WTC11 (cell line): ENCODE measurements at regions not wholly inside any gene's neighbourhood (a gene's known extent, or its start where the extent isn't known, plus 50 kb on each side); places are given as distances from the start of the nearest gene placed in this dataset.

Experiments used
- ATAC-seq: fragments of 200-7000 bp; cut with Tn5 transposase; 2 replicates; pipeline ENCODE4 v1.10.0; 2021; ENCODE audit warnings: mild to moderate bottlenecking, moderate library complexity
- CTCF ChIA-PET: fragments of 300-600 bp; sonication (Branson Sonifier 250); formaldehyde crosslinking; loops from one replicate; lab custom pipeline; 2021; ENCODE audit warnings: antibody characterized with exemption; lab: Charles Lee
- POLR2A ChIA-PET: fragments of 350-600 bp; sonication (Branson Sonifier 250); formaldehyde crosslinking; loops from one replicate; lab custom pipeline; 2021; ENCODE audit warnings: antibody characterized with exemption; lab: Charles Lee
- DNase-seq: peaks from one replicate; pipeline ENCODE4 v3.0.0; 2021; ENCODE audit warnings: low spot score
- H3K27ac Mint-ChIP-seq: 2 replicates; pipeline ENCODE4 v1.8.0; 2021; ENCODE audit warnings: mixed read lengths
- H3K27me3 Mint-ChIP-seq: 2 replicates; pipeline ENCODE4 v1.8.0; 2021; ENCODE audit warnings: low read depth, mild to moderate bottlenecking, moderate library complexity, mixed read lengths
- H3K36me3 Mint-ChIP-seq: 2 replicates; pipeline ENCODE4 v1.8.0; 2021; ENCODE audit warnings: mixed read lengths
- H3K4me1 Mint-ChIP-seq: 2 replicates; pipeline ENCODE4 v1.8.0; 2022; ENCODE audit warnings: mixed read lengths
- H3K4me3 Mint-ChIP-seq: 2 replicates; pipeline ENCODE4 v1.8.0; 2021; ENCODE audit warnings: mild to moderate bottlenecking, moderate library complexity, mixed read lengths
- H3K9me3 Mint-ChIP-seq: 2 replicates; pipeline ENCODE4 v1.8.0; 2021; ENCODE audit warnings: mixed read lengths
- CBFB ChIP-seq: sonication (generic); formaldehyde crosslinking; IDR thresholded peaks from 2 replicates; pipeline ENCODE4 v1.8.1; 2022; ENCODE audit warnings: mild to moderate bottlenecking, low read depth, missing genetic modification reagents
- ELF4 ChIP-seq: sonication (generic); formaldehyde crosslinking; IDR thresholded peaks from 2 replicates; pipeline ENCODE4 v1.8.1; 2022; ENCODE audit warnings: low read depth, mild to moderate bottlenecking, moderate library complexity, missing genetic modification reagents
- ESRRA ChIP-seq: sonication (generic); formaldehyde crosslinking; IDR thresholded peaks from 2 replicates; pipeline ENCODE4 v1.8.1; 2022; ENCODE audit warnings: mild to moderate bottlenecking, missing genetic modification reagents, borderline replicate concordance
- ETV6 ChIP-seq: sonication (generic); formaldehyde crosslinking; IDR thresholded peaks from 2 replicates; pipeline ENCODE4 v1.8.1; 2022; ENCODE audit warnings: mild to moderate bottlenecking, missing genetic modification reagents
- GABPB1 ChIP-seq: sonication (generic); formaldehyde crosslinking; IDR thresholded peaks from 2 replicates; pipeline ENCODE4 v1.8.1; 2023; ENCODE audit warnings: mild to moderate bottlenecking, missing genetic modification reagents
- HMGA2 ChIP-seq: fragments of 250-450 bp; sonication (Bioruptor Pico); IDR thresholded peaks from 2 replicates; pipeline ENCODE4 v1.4.0; 2021; ENCODE audit warnings: mild to moderate bottlenecking, moderate library complexity
- IRF2 ChIP-seq: sonication (generic); formaldehyde crosslinking; IDR thresholded peaks from 2 replicates; pipeline ENCODE4 v1.8.0; 2022; ENCODE audit warnings: low read depth, missing genetic modification reagents, borderline replicate concordance
- JAZF1 ChIP-seq: fragments of 250-450 bp; sonication (Bioruptor Pico); IDR thresholded peaks from 2 replicates; pipeline ENCODE4 v1.9.0; 2021; ENCODE audit warnings: moderate library complexity, mild to moderate bottlenecking, inconsistent platforms
- KAT7 ChIP-seq: sonication (generic); formaldehyde crosslinking; IDR thresholded peaks from 2 replicates; pipeline ENCODE4 v1.8.1; 2023; ENCODE audit warnings: missing genetic modification reagents, mild to moderate bottlenecking, borderline replicate concordance
- NFE2L1 ChIP-seq: sonication (generic); formaldehyde crosslinking; IDR thresholded peaks from 2 replicates; pipeline ENCODE4 v1.8.1; 2023; ENCODE audit warnings: missing genetic modification reagents
- NR1H2 ChIP-seq: sonication (generic); formaldehyde crosslinking; IDR thresholded peaks from 2 replicates; pipeline ENCODE4 v1.9.0; 2021; ENCODE audit warnings: mild to moderate bottlenecking, moderate library complexity, missing genetic modification reagents
- SMAD3 ChIP-seq: sonication (generic); formaldehyde crosslinking; IDR thresholded peaks from 2 replicates; pipeline ENCODE4 v1.8.0; 2022; ENCODE audit warnings: missing genetic modification reagents, mild to moderate bottlenecking, borderline replicate concordance
- SMAD4 ChIP-seq: sonication (generic); formaldehyde crosslinking; IDR thresholded peaks from 2 replicates; pipeline ENCODE4 v1.8.0; 2022; ENCODE audit warnings: mild to moderate bottlenecking, missing genetic modification reagents
- ZNF219 ChIP-seq: sonication (generic); formaldehyde crosslinking; IDR thresholded peaks from 2 replicates; pipeline ENCODE4 v1.8.0; 2023; ENCODE audit warnings: missing genetic modification reagents, mild to moderate bottlenecking, borderline replicate concordance
- ZNF232 ChIP-seq: sonication (generic); formaldehyde crosslinking; IDR thresholded peaks from 2 replicates; pipeline ENCODE4 v1.8.0; 2022; ENCODE audit warnings: mild to moderate bottlenecking, missing genetic modification reagents
- TF ChIP-seq, protein P1 (sequence below): fragments of 250-450 bp; sonication (Bioruptor Pico); IDR thresholded peaks from 2 replicates; pipeline ENCODE4 v2.1.2; 2022; ENCODE audit warnings: mild to moderate bottlenecking, moderate library complexity
- TF ChIP-seq, protein P2 (sequence below): fragments of 250-450 bp; sonication (Bioruptor Pico); conservative IDR thresholded peaks from 2 replicates; pipeline ENCODE4 v1.9.0; 2021; ENCODE audit warnings: mild to moderate bottlenecking
- TF ChIP-seq, protein P3 (sequence below): fragments of 250-450 bp; sonication (Bioruptor Pico); IDR thresholded peaks from 2 replicates; pipeline ENCODE4 v1.9.0; 2021; ENCODE audit warnings: moderate library complexity, mild to moderate bottlenecking, inconsistent platforms, borderline replicate concordance
- TF ChIP-seq, protein P4 (sequence below): fragments of 250-450 bp; sonication (Bioruptor Pico); IDR thresholded peaks from 2 replicates; pipeline ENCODE4 v1.9.0; 2021; ENCODE audit warnings: mild to moderate bottlenecking

DNA sequence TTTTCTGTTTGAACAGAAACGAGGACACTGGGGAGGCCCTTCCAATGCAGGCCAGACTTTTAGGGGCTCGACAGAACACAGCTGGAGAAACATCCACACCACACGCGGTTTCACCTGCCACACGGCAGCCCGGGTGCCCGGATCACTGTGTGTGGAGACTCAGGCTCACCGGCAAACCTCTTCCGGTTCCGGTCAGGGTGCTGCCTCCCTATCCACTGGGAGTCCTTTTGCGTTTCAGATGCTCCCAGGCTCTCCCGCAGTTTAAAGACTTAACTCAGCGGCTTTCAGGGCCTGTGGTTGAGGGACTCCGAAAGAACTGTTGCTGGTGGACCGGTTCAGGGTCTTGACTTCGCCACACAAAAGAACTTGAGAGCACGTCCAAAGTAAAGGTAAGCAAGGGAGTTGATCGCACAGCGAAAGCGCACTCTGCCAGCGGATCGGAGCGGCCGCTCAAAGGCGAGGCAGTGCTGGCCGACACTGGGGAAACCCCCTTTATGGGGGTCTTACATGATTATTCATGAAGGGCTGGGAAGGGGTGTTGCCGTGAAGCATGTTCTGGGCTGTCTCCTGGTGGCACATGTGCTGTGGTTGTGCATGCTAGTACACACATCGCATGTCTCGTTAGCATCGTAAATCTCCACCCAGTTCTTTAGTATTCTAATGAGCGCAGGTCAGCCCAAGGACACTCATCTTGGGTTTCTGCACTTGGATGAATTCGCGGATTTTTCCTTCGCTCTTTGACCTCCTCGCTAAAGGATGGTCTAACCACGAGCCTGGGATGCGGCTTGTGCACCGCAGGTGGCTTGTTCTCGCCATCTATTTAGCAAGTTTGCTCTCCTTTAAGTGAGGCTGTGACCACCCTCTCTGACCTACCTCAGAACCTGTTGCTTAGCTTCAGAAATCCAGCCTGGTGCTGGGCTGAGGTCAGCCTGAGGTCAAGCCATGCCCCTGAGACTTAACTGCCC lies 180.3 kb downstream of the CDH26 start (continued):
- TF ChIP-seq, protein P1, sequence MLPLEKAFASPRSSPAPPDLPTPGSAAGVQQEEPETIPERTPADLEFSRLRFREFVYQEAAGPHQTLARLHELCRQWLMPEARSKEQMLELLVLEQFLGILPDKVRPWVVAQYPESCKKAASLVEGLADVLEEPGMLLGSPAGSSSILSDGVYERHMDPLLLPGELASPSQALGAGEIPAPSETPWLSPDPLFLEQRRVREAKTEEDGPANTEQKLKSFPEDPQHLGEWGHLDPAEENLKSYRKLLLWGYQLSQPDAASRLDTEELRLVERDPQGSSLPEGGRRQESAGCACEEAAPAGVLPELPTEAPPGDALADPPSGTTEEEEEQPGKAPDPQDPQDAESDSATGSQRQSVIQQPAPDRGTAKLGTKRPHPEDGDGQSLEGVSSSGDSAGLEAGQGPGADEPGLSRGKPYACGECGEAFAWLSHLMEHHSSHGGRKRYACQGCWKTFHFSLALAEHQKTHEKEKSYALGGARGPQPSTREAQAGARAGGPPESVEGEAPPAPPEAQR (CRISPR knock-in tag), result no peak
- TF ChIP-seq, protein P2, sequence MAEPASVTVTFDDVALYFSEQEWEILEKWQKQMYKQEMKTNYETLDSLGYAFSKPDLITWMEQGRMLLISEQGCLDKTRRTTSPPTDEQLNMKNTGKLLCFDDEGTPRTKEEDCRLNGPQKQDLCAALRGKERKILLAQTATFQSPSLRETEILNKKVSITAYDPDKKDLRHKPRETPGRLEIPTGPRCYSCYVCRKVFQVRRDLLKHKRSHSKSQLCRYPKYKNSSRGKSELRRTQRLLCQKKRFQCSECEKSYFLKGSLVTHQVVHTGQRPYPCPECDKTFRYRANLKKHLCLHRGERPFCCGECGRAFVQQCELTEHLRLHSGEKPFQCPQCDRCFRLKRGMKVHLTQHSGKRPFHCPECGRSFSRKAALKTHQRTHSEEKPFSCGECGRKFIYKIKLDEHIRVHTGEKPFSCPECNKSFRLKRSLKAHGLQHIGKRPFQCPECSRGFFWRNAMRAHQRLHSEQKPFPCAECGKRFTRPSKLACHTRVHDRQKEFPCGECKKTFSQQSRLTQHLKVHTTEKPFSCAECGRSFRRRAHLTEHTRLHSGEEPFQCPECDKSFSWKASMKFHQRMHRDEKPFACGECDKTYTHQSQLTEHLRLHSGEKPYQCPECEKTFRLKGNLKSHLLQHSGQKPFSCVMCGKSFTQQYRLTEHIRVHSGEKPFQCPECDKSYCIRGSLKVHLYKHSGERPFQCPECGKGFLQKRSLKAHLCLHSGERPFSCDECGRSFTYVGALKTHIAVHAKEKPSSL, result no peak

DNA sequence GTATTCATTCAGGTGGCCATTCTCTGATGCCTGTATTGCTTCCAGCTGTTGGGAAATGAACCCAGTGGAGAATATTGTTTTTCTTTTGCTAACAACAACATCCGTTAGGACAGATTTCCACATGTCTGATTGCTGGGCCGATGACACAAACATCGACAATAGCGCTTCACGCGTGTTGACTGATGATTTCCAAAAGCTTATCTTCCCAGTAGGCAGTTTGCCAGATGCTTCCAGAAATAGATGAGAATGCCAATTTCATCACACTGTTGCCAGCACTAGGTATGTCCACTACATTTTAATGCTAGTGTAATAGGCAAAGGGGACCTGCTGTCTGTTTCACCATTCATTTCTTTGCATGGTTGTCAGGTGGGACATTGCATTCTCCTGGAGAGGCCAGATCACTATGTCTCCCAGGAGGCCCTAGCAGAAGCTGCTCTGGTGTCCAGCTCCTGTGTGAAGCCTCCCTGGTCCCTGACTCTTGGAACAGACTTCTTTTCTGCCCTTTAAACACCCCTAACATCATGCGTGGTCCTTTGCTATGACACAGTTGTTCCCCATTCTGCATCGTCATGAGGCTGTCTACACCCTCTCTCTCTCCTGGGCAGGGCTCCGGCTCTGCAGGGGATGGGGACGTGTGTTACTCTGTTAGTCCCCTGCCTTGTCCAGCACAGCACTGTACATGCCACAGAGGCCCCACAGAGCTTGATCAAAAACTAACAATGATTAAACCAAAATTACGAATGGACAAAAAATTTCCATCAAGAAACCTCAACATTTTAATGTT lies 181.6 kb downstream of the CDH26 start:
- Mint-ChIP-seq H3K4me3 (no peak overlapping the region), H3K9me3 (peaks cover 6% of the 10 kb centered on the region), H3K27me3 (peaks cover 29% of the 10 kb centered on the region), H3K4me1 (no peaks in the 10 kb centered on the region), H3K36me3 (no peaks in the 10 kb centered on the region), H3K27ac (no peak overlapping the region)
- no peak for DNase-seq
- POLR2A ChIA-PET, result no interaction called here
- CTCF ChIA-PET, result interaction anchor here (1.0 kb wide), 1 partner anchor 66 kb away, joined by 3 read pairs; no protein-coding TSS in a partner anchor
- no peak for ATAC-seq
- TF ChIP-seq IRF2 (CRISPR knock-in tag), result no peak
- TF ChIP-seq, protein P3, sequence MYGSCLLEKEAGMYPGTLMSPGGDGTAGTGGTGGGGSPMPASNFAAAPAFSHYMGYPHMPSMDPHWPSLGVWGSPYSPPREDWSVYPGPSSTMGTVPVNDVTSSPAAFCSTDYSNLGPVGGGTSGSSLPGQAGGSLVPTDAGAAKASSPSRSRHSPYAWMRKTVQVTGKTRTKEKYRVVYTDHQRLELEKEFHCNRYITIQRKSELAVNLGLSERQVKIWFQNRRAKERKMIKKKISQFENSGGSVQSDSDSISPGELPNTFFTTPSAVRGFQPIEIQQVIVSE (CRISPR knock-in tag), result no peak

DNA sequence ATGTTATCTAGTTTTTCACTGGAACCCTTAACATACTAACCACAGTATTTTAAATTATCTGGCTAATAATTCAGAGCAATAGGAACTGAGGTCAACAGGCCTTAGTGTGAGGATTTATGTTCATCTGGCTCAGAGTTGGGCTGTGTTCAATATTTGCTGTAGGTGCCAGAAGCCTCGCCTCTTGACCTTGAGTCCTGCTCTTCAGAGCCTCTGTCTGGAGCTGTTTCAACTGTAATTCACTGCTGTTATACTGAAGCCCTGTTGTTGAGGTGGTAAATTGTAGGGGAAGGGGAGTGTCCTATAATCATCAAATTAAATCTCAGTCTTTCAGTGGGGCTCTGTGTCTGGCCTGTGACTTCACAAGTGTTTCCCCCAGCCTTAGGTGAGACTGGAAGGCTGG lies 184.4 kb downstream of the CDH26 start:
- Mint-ChIP-seq H3K36me3 (no peaks in the 10 kb centered on the region), H3K27ac (no peak overlapping the region), H3K27me3 (peaks cover 32% of the 10 kb centered on the region), H3K4me3 (no peak overlapping the region)
- no peak for ATAC-seq
- TF ChIP-seq JAZF1 (no peak), ESRRA (CRISPR knock-in tag) (no peak), ELF4 (CRISPR knock-in tag) (no peak), GABPB1 (no peak), SMAD3 (CRISPR knock-in tag) (no peak), ZNF232 (no peak), SMAD4 (CRISPR knock-in tag) (no peak), HMGA2 (CRISPR knock-in tag) (no peak), KAT7 (CRISPR knock-in tag) (no peak), ZNF219 (no peak), NFE2L1 (CRISPR knock-in tag) (no peak), ETV6 (no peak), NR1H2 (no peak), CBFB (CRISPR knock-in tag) (no peak)
- TF ChIP-seq, protein P4, sequence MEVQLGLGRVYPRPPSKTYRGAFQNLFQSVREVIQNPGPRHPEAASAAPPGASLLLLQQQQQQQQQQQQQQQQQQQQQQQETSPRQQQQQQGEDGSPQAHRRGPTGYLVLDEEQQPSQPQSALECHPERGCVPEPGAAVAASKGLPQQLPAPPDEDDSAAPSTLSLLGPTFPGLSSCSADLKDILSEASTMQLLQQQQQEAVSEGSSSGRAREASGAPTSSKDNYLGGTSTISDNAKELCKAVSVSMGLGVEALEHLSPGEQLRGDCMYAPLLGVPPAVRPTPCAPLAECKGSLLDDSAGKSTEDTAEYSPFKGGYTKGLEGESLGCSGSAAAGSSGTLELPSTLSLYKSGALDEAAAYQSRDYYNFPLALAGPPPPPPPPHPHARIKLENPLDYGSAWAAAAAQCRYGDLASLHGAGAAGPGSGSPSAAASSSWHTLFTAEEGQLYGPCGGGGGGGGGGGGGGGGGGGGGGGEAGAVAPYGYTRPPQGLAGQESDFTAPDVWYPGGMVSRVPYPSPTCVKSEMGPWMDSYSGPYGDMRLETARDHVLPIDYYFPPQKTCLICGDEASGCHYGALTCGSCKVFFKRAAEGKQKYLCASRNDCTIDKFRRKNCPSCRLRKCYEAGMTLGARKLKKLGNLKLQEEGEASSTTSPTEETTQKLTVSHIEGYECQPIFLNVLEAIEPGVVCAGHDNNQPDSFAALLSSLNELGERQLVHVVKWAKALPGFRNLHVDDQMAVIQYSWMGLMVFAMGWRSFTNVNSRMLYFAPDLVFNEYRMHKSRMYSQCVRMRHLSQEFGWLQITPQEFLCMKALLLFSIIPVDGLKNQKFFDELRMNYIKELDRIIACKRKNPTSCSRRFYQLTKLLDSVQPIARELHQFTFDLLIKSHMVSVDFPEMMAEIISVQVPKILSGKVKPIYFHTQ, result no peak
- TF ChIP-seq, all 79 proteins: peak for 0
- ChIA-PET CTCF (no interaction called here), POLR2A (no interaction called here)
- Mint-ChIP-seq H3K9me3 (peaks cover 7% of the 10 kb centered on the region; the same call in 1 of the 2 replicates), H3K4me1 (peaks cover 19% of the 10 kb centered on the region)
- DNase-seq, result no peak
